ENCODE measurements at regions not wholly inside any gene's neighbourhood (a gene's known extent, or its start where the extent isn't known, plus 50 kb on each side); places are given as distances from the start of the nearest gene placed in this dataset.

DNA sequence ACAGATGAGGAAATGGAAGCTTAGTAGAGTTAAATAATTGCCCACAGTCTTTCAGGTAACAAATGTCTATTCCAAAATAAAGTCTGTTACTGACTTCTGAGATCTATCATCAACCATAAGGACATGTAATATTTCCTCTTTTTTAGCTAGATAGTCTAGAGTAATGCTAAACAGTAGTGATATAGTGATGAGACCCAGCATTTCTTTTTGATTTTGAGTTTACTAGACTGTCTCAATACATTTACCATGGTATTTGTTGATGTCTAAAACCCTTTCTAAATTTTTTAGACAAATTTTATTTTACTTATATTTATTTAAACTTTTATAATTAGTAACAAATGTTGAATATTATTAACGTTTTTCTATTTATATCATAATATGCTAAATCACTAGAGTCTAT lies 465.1 kb upstream of the SLIT2 start:
- no peak for DNase-seq (ENCODE audit: low read depth)

DNA sequence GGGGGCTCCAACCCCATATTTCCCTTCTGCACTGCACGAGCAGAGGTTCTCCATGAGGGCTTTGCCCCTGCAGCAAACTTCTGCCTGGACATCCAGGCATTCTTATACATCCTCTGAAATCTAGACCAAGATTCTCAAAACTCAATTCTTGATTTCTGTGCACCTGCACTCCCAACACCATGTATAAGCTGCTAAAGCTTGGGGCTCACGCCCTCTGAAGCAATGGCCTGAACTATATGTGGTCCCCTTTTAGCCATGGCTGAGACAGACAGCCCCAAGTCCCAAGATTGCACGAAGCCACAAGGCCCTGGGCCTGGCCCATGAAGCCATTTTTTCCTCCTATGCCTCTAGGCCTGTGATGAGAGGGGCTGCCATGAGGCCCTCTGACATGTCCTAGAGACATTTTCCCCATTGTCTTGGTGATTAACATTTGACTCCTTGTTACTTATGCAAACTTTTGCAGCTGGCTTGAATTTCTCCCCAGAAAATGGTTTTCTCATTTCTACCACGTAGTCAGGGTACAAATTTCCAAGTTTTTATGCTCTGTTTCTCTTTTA lies 468.0 kb upstream of the SLIT2 start:
- no peak for DNase-seq (ENCODE audit: low read depth)

DNA sequence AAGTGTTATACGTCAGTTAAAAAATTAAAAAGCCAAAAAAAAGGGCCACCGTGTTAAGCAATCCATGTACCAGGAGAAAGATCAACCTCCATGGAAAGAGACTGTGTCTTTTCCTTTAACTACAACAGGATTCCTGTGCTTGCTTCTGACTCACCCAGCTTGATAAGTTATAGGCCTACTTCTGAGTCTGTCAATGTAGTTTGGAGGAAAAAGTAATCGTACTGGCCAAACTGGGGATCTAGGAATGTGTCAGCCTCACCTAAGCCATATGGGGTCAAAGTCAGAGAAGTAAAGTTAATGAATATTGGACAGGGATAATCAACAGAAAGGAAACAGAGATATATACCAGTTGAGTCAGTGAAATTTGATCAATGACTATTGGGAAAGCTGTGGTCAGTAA lies 470.8 kb upstream of the SLIT2 start:
- no peak for DNase-seq (ENCODE audit: low read depth)

DNA sequence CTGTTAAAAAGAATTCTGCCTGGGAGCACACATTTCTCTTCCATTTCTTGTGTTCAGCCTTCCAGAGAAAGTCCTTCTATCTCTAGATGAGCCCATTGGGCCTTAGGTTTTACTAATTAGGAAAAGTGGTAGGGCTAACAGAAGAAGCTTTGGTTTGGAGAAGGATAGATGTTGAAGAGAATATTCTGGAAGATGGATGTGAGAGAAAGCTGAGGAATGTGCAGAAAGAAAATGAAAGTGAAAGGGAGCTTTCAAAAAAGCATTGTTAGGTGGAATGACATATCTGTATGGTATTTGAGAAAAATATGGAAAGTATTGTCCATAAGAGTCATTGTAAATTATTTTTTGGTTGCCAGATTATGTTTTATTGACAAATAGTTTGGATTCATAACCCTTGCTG lies 474.8 kb upstream of the SLIT2 start:
- no peak for DNase-seq (ENCODE audit: low read depth)

DNA sequence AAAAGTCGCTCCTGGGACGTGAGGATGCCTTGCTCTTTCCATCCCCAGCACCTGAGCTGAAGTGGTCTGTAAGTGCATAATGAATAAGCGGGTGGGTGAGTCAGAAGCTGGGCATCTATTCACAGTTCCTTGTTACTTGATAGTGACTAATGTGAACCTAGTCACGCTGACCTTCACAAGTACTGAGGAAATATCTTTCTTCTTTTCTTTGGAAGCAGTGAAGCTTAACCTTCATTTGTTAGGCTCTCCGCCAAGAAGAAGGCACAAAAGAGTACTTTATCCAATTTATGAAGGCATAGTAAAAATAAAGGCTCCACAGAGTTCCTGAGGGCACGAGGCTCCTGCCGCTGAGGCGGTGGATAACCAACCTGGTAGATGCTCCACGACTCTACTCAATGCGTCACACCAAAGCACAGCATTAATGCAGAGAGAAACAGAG lies 475.7 kb upstream of the SLIT2 start:
- DNase-seq (ENCODE audit: low read depth) = no peak

DNA sequence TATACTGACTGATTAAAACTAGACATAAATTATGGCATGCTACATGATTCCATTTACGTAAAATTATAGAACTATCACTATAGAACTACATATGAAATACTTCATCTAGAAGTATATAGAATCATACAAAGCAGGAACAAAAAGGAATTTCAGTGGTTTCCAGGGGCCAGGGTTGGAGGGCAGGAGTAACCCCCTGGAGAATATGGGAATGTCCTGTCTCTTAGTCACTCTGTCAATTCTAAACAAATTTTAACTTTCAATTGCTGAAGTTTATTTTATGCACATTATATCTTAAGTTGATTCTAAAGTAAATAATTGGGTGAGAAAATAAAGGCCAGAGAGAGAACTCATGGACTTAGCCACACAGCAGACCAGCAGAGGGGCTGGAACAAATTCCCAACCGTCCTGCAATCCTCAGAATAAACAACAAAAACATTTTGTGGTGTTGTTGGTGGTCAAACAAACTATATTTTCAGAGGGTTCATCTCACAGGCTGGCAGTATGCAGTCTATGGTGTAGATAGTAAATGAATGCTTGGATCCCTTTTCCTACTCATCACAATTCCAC lies 476.9 kb upstream of the SLIT2 start:
- DNase-seq (ENCODE audit: low read depth) = no peak

DNA sequence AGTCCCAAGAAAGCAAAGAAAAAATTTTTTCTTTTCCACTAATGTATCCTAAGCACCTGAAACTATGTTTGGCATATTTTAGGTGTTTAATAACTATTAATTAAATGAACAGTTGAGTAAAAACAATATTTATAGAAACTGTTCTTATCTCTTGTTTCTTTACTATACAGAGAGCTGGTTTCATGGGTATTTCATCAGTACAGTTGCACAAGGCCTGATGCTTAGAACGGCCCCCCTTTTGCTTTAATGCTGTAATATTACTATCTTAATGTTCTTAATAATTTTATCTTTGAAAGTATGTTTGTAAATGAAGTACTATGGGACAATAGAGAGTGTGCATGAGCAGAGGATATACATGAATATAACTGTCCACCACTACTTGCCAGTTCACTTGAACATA lies 479.1 kb upstream of the SLIT2 start:
- DNase-seq (ENCODE audit: low read depth) = no peak

DNA sequence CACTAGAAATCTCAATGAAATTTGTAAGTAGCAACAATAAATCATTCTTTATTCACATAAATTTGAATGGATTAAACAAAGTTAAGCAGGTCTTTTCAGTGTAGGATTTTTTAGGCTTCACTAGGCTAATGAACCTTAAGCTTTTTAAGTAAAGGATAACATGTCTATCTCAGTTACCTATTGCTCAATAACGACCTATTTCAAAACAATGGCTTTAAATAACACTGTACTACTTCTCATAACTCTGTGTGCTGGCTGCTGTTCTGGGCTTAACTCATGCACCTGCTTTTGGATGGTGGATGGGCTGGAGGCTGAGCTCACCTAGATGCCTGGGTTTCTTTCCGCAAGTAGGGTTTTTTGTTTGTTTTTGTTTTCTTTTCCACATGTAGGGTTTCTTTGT lies 495.0 kb upstream of the SLIT2 start:
- no peak for DNase-seq (ENCODE audit: low read depth)

DNA sequence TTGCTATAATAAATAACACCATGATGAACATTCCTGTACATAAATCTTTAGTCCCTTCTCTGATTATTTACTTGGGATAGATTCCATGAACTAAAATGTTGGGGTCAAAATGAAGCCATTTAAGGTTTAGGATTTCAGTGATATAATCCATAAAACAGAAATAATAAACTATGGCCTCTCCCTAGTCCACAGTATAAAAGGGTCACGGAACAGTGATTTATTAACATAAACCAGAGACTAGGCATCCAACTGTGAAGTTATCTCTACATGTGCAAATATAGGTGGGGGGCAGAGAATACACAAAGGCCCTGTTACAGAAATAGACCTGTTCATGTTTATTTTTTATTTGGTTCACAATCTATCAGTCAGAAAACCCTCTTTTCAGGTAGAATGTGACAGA lies 499.1 kb upstream of the SLIT2 start:
- no peak for DNase-seq (ENCODE audit: low read depth)

DNA sequence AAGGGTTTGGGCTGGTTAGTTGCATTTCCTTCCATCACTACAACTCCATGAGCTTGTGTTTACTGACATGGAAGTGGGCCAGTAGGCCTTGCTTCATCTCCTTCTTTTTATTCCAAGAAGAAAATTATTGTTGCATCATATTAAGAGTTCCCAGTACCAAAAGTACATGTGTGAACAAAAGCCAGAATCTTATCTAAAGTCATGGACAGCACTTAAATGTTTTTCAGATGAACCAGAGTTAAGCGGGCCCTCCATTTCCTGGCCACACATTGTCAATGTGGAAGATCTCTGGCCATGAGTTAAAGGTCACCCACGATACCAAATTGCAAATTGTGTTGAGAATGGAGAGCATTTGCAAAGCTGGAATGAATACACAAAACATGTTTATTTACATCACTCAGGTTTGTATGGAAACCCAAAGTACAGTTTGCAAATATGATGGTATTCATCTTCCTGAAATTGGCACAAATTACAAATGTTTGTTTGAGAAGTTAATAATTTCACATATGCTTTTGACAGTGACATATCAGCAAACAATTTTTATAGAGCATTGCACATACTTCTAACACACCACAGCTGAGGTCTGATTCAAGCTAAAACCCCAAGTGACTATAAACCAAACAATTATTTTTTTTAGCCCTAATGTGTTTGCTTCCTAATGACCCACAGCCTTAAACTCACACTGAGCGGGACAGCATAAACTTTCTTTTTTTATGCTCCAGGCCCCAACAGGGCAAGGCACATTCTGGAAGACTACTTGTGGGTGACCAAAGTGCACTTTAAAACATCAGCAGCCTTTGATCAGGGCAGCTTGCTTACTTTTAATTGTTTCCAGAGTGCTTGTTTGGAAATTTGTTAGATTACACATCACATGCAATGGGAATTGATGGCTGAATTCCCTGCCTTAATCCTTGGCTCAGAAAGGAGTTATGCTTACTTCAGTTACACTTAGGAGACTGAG lies 502.9 kb upstream of the SLIT2 start:
- no peak for DNase-seq (ENCODE audit: low read depth)

DNA sequence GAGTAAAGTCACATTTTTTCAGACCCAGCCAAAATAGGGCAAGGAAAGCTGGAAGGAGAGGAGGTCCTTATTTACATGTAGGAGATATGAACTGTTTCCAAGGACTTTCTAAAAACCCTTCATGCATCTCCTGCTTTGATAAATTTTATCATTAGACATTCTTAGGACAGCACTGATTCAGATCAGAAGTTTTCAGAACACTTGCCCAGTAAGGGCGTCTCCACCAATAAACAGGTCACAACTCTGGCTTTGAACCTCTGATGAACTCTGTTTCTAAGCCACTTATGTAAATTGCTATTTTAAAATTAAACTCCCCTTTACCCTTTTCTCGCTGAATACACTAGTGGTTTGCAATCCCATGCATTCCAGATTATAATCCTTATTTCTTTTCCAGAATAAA lies 505.3 kb upstream of the SLIT2 start:
- DNase-seq (ENCODE audit: low read depth) = no peak

DNA sequence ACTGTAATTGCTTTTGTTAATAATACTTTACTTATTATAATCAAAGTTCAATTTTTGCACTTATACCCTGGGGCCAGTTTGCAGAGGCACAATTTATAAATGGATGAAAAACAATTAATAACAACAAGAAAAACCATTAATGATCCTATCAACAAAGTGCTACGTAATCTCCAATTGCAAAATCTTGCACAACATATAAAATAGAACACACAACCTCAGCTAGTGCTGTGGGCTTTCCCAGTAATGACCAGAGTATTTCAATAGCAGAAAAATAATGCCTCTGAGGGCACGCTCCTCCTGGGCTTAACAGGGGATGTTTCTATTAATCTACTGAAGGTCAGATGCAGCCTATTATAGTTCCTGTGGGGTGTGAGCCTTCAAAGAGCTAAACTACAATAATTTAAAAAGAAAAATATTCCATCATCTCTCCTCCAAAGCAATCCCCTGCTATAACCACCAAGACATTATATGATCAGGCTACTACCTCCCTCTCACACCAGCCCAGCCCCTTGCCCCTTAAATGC lies 508.5 kb upstream of the SLIT2 start:
- DNase-seq (ENCODE audit: low read depth) = no peak

DNA sequence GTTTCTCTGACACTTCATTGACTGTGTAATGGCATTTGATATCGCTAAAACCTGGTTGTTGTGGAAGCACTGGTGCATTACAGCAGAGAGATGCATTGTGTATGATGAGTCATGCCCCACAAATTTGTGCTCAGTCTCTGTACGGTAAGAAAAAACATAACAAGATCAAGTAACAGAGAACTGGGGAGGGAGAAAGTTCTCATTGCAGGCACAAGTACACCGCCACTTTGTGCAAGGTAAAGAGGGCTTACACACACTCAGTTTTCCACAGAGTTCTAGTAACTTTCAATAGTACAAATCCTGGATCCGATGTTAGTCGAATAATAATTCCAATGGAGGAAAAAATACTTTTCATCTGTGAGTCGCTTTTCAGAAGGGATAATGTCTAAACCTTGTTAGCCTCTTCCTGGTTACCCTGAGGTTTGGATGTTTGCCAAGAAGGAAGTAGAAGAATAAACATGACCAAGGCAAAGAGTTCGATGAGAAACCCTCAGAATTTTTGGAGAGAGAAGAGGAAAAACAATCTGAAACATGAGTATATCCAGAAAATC lies 512.5 kb upstream of the SLIT2 start:
- DNase-seq (ENCODE audit: low read depth) = no peak

DNA sequence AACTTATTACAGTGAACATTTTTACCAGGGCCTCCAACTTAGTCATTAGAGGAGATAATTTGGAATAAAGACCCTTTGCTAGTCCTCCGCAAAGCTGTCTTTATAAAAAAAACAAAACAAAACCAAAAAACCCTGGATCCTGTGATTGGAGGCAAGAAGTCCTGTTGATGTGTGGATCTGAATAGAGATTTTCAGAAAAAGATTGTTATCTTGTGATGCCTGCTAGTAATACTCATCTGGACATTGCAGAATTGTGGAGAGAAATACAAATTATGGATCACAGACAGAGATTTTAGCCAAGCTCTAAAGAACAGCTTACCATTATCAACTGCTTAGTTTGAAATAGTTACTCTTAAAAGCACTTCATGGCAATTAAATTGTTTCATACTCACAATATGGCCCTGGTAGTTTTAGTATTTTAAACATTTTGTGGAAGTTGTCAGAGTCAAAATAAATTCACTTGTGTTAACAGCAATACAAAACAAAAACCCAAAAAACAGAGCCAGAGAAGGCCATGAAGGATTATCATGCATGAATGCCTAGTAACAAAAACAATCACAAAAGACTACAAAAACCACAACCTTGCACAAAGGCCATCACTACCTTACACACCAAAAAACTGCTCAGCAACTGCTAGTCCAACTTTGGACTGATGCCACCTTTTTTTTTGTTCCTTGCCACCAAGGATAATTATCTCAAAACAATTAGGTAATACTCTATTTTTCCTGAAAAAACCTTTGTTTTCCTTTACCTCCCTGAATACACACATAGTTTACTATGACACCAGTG lies 514.5 kb upstream of the SLIT2 start:
- no peak for DNase-seq (ENCODE audit: low read depth)

DNA sequence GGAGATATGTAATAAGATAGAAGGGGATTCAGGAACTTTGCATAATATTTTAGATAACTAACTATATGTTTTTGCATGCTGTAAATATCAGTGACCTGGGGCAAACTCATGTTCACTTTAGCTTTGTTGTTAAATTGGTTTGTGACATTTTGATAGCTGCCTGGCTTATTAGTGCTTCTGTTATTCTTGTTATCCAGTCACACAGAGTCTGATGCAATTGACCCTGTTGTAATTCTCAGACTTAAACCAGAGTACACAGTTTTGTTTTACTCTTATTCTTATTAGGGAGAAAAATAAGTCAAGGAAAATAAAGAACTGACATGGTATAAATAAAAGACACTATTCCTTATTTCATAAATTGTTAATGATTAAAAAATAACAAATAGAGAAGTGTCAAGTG lies 516.7 kb upstream of the SLIT2 start:
- DNase-seq (ENCODE audit: low read depth) = no peak

DNA sequence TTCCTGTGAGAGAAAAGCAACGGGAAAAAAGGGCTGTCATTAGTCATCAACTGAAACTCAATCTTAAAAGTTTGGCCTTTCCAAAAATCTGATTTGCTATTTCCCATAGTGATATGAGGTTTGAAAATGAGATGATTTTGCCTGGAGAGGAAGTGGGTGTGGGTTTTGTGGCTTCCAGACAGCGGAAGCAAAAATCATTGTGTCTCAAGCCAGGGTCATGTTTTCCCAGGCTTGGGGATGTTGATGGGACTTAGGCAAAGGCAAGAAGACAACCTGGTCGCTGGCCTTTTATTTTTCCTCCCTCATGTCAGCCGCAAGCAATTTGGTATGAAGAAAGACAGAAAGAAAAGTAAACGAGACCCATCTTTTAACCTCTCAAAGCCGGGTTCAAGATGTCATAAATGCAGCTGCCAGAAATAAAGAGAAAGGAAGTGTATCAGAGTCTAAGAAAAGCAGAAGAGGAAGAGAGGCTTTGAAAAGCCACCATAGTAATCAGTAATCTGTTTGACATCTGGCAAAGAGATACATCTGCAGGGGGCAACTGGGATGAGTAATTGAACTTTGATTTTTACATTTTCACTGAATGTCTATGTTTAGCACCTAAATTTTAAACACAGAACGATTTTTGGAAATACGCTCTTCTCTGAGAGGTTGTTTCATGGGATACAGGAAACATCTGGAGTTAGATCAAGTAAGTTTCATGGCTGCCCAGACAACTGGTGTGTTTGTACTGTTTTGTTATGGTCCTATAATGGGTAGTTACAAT lies 521.6 kb upstream of the SLIT2 start:
- no peak for DNase-seq (ENCODE audit: low read depth)

DNA sequence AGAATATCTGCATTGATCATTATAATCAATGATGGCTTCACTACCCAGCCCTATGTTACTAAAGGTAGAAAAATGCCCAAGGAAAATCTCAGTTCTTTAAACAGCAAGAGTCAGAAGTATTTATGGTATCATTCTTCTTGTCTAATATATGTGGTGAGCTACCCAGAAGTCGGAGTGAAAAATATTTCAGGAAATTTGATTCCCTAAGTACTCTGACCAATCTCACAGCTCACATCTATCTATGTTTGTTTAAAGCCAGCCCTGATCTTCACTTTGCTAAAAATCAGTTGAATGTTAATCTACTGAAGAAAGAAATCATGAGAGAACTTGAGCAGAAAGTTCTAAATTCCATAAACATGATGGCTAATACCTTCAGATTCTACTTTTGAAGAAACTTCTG lies 522.9 kb upstream of the SLIT2 start:
- no peak for DNase-seq (ENCODE audit: low read depth)

DNA sequence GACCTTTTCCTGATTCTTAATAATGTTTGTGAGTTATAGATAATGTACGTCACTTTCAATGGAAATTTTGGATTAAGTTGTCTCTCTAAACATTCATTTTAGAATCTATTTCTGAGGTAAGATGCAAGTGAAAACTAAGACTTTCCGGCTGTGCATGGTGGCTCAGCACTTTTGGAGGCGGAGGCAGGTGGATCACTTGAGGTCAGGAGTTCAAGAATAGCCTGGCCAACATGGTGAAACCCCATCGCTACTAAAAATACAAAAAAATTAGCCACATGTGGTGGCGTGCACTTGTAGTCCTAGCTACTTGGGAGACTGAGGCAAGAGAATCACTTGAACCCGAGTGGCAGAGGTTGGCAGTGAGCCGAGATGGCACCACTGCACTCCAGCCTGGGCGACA lies 524.6 kb upstream of the SLIT2 start:
- no peak for DNase-seq (ENCODE audit: low read depth)

DNA sequence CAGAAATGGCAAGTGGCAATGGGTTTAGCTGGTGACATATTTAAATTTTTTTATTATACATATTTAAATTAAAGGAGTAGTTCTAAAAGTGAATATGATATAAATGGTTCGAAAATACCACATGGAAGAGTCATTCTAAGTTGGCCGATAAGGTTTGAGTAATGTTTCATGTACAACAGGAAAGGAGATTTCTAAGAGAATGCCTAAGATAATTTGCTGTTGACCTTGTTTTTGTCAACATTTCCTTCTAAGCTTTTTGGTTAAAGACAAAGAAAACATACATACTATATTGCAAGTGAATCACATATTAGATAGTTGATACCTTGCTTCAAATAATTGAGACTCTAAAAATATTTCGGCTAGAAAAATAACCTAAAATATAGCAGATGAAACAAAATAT lies 526.6 kb upstream of the SLIT2 start:
- DNase-seq (ENCODE audit: low read depth) = no peak

DNA sequence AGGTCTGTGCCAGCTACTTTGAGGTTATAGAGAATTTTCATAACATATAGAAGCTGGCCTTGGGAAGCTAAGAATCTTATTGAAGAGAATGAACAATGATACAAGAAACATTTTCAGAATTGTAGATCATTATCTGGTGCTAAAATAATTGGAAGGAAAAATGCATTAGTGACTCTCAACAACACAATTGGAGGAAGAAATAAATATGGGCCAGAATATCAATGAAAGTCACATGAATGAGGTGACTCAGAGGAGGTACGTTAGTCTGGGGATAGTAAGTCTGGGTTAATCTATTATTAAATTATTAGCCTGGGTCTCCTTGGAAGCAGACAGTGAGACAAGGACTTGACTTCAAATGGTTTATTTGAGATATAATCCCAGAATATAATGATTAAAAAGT lies 529.3 kb upstream of the SLIT2 start:
- DNase-seq (ENCODE audit: low read depth) = no peak

DNA sequence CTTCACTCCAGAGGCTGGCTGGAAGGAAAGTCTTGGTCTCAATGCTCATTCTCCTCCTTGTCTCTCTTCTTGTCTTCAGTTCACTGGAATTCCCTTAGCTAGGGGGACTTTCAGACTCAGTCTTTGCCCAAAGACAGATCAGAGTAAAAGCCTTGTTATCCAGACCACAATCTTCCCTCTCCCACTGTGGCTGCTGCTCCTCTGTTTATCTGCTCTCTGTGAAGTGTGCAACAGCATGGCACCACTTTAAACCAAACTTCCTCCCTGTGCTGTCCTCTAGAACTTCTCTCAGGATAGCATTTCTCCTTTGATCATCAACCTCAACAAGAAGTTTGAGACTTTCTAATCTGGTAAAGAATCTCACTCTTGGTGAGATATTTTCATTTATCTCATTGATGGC lies 530.1 kb upstream of the SLIT2 start:
- DNase-seq (ENCODE audit: low read depth) = no peak
